Urinary bladder (tissue), 3 donors: ENCODE measurements at regions not wholly inside any gene's neighbourhood (a gene's known extent, or its start where the extent isn't known, plus 50 kb on each side); places are given as distances from the start of the nearest gene placed in this dataset.
"Not testable (repeated sequence)": the region's sequence is repeated elsewhere in the genome, so short reads cannot be mapped to it uniquely, and the experiment has no call there.

Experiments
- DNase-seq: peaks from one replicate; pipeline ENCODE4 v3.0.0-alpha.2; 2015; ENCODE audit errors: extremely low spot score
- H3K27ac ChIP-seq: one replicate; pipeline ENCODE4 v1.5.1; 2013; ENCODE audit warnings: low read depth, mild to moderate bottlenecking, moderate library complexity
- H3K36me3 ChIP-seq: one replicate; pipeline ENCODE4 v1.6.1; 2013; ENCODE audit warnings: mild to moderate bottlenecking, moderate library complexity; ENCODE audit not compliant: insufficient read depth
- H3K4me1 ChIP-seq: one replicate; pipeline ENCODE4 v1.6.1; 2013; ENCODE audit warnings: mild to moderate bottlenecking, moderate library complexity; ENCODE audit not compliant: insufficient read depth
- H3K4me3 ChIP-seq: one replicate; pipeline ENCODE4 v1.5.1; 2013; ENCODE audit warnings: low read depth, low read length
- WGBS: extraction: QIAGEN DNeasy Blood & Tissue Kit; methylation state at CpG from one replicate; pipeline ENCODE4 v1.1.7; 2013; 5-methylcytosine and 5-hydroxymethylcytosine counted together
- donor health status: healthy with polysubstance abuse.
- donor health status: healthy.

DNA sequence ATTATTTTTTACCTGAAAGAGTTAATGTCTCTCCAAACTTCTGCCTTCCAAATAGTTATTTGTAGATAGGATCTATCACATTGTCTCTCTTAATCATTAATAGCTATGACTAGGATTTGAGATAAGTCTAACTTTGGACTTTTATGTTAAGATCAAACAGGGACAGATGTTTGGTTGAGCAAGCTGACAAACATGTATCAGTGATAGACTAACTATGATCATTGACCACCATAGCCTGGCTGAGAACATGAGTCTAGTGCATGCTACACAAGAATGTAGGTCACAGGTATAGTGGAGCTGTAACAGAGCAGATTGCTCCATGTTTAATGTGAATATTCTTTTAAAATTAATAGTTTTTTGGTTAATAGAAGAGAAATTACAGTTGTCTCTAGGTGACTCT lies 52.0 kb downstream of the SYT15B start:
- not testable (repeated sequence) for H3K4me1 ChIP-seq, H3K36me3 ChIP-seq, DNase-seq, H3K4me3 ChIP-seq, H3K27ac ChIP-seq

DNA sequence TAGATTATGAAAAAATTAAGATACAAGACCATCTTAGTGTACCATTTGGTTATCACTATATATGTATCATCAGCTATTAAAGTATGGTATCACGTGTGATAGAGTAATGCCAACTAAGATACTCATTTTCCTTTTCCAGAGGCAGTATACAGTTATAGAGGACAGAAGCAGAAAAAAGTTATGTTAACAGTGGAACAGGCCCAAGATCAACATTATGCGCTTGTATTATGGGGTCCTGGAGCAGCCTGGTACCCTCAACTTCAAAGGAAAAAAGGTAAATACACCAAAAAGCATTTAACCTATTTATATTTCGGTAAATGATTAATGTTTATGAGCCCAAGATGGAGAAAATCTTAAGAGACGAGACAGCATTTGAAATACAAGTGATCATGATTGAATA lies 52.9 kb downstream of the SYT15B start:
- no CpG with 5 or more reads among the region's 4 CpGs for WGBS

DNA sequence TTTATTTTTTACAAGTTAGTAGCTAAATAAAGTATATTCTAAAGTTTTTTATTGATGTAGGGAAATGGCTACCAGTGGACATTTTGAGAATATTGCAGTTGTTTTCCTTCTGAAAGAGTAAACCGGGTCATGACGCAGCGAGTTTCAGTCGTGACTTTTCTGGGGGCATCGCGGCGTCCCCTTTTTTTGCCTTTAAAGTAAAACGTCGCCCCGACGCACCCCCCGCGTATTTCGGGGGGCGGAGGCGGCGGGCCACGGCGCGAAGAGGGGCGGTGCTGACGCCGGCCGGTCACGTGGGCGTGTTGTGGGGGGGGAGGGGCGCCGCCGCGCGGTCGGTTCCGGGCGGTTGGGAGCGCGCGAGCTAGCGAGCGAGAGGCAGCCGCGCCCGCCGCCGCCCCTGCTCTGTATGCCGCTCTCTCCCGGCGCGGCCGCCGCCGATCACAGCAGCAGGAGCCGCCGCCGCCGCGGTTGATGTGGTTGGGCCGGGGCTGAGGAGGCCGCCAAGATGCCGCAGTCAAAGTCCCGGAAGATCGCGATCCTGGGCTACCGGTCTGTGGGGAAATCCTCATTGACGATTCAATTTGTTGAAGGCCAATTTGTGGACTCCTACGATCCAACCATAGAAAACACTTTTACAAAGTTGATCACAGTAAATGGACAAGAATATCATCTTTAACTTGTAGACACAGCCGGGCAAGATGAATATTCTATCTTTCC lies 57.5 kb downstream of the SYT15B start:
- under 1% methylated on average over 7 of the region's 66 CpGs for WGBS
- H3K4me1 ChIP-seq, H3K4me3 ChIP-seq, H3K36me3 ChIP-seq, H3K27ac ChIP-seq: not testable (repeated sequence)
- DNase-seq, result peak; percentile 0

More for the DNA sequence above, 52.9 kb downstream of the SYT15B start:
- H3K4me3 ChIP-seq, H3K27ac ChIP-seq, H3K36me3 ChIP-seq, DNase-seq, H3K4me1 ChIP-seq: not testable (repeated sequence)

DNA sequence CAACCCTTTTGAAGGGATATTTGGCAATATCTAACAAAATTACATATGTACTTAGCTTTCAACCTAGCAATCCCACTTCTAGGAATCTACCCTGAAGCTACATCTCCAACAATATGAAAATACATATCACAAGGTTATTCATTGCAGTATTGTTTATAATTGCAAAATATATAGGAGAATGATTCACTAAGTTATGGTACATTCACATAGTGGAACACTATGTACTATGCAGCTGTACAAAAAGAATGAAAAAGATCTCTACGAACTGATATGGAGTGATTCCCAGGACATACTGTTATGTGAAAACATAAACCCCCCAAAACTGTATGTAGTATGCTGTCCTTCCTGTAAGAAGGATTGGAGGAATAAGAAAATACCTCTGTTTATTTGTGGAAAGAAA lies 62.1 kb downstream of the SYT15B start:
- not testable (repeated sequence) for H3K27ac ChIP-seq, H3K36me3 ChIP-seq, DNase-seq, H3K4me3 ChIP-seq, H3K4me1 ChIP-seq
- 41% methylated on average over 1 of the region's 1 CpG for WGBS

DNA sequence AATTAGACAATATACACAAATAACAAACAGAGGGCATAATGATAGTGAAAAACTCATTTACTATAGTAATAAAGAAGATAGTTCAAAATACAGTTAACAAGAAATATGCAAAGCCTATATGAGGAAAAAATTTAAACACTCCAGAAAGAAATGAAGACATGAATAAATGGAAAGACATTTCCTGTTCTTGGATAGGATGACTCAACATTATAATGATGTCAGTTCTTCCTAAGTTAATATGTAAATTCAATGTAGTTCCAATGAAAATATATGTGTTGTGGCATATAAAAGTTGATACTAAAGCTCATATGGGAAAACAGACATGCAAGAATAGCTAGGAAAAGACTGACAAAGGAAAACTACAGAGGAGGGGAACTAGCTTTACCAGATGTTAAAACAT lies 63.5 kb downstream of the SYT15B start:
- H3K27ac ChIP-seq, H3K36me3 ChIP-seq, H3K4me3 ChIP-seq, DNase-seq, H3K4me1 ChIP-seq: not testable (repeated sequence)

DNA sequence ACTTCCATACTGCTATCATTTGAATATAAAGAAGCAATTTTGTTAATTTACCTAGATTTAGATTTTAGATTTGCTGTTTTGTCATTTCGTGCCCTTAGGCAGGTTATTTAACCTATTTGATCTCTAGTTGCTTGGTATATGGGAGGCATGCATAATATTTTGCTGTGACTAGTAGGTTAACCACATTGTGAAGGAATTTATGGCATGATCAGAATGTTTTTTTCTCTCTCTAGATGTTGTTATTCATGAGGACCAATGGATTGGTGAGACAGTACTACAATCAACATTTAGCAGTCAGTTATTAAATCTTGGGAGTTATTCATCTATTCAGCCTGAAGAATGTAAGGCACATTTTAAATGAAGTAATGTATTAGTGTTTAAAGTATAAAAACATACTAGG lies 67.2 kb downstream of the SYT15B start:
- WGBS, result 60% methylated on average over 1 of the region's 1 CpG
- H3K27ac ChIP-seq, H3K4me3 ChIP-seq, DNase-seq, H3K36me3 ChIP-seq, H3K4me1 ChIP-seq: not testable (repeated sequence)

DNA sequence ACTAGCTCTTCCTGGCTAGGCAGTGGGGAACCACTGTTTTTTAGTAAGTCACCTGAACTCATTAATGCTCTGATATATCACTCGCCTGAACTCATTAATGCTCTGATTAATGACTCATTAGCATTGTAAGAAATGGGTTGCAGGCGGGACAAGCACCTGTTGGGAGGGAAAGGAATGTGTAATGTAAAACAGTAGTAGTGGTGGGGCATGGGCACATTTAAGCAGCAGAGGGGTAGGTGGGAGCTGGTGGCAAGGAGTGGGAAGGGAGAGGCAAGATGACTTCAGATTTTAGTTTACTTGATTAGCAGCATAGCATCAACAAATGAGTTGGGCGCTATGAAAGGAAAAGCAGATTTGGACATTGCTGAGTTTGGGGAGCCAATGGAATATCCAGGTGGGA lies 68.2 kb downstream of the SYT15B start:
- H3K36me3 ChIP-seq, H3K27ac ChIP-seq, H3K4me1 ChIP-seq, DNase-seq, H3K4me3 ChIP-seq: not testable (repeated sequence)
- 97% methylated on average over 3 of the region's 3 CpGs for WGBS

DNA sequence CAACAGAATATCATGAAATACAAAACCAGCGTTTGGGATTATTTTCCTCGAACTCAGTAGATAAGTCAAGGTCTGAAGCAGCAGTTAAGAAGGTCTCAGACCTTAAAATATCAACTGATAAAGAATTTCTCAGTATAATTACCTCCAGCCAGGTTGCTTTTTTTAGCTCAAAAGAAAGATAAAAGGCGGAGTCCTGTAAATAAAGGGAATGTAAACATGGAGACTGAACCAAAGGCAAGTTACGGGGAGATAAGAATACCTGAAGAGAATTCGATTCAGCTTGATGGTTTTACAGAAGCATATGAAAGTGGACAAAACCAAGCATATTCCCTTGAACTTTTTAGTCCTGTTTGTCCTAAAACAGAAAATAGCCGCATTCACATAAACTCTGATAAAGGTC lies 73.1 kb downstream of the SYT15B start:
- 27% methylated on average over 2 of the region's 6 CpGs for WGBS
- DNase-seq, H3K4me1 ChIP-seq, H3K36me3 ChIP-seq, H3K27ac ChIP-seq, H3K4me3 ChIP-seq: not testable (repeated sequence)

DNA sequence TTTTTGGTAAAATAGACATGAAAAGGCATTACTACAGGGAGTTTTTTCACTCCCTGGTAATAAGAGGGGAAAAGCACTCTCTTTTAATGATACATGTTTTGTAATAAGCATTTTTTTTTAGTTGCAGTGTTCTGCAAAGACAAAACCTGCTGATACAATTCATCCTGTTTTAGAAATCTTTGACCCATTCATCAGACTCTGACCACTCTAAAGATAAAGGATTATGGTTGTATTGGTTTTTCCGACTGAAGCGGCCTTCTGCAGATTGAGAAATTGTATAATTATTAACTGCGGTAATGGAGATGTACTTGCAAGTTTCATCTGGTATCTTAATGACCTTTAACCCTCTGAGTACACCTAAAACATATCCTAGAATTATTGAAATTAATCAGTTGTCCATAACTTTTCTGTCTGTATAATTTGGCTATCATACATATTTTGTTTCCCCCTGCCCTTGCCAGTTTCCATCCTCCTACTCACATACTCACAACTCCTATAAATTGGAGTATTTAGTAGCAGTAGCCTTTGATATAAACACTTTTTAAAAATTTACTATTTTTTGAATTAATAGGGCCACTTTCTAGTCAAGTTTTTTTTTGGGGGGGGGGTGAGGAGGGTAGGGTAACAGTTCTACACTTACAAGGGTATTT lies 79.4 kb downstream of the SYT15B start:
- not testable (repeated sequence) for H3K4me1 ChIP-seq, H3K4me3 ChIP-seq, DNase-seq, H3K36me3 ChIP-seq, H3K27ac ChIP-seq
- no CpG with 5 or more reads among the region's 3 CpGs for WGBS

DNA sequence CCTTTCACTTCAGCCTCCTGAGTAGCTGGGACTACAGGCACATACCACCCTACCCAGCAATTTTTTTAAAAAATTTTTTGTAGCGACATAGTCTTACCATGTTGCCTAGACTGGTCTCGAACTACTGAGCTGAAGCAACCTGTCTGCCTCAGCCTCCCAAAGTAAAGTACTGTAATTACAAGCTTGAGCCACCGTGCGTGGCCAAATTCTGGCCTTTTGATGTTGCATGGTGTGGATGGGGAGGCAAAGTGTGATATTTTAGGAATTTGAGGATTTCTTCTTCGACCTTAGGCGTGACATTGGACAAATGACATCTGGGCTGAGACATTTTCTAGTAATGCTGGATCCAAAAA lies 81.8 kb downstream of the SYT15B start:
- no CpG with 5 or more reads among the region's 6 CpGs for WGBS
- not testable (repeated sequence) for H3K36me3 ChIP-seq, H3K4me1 ChIP-seq, H3K4me3 ChIP-seq, DNase-seq, H3K27ac ChIP-seq

DNA sequence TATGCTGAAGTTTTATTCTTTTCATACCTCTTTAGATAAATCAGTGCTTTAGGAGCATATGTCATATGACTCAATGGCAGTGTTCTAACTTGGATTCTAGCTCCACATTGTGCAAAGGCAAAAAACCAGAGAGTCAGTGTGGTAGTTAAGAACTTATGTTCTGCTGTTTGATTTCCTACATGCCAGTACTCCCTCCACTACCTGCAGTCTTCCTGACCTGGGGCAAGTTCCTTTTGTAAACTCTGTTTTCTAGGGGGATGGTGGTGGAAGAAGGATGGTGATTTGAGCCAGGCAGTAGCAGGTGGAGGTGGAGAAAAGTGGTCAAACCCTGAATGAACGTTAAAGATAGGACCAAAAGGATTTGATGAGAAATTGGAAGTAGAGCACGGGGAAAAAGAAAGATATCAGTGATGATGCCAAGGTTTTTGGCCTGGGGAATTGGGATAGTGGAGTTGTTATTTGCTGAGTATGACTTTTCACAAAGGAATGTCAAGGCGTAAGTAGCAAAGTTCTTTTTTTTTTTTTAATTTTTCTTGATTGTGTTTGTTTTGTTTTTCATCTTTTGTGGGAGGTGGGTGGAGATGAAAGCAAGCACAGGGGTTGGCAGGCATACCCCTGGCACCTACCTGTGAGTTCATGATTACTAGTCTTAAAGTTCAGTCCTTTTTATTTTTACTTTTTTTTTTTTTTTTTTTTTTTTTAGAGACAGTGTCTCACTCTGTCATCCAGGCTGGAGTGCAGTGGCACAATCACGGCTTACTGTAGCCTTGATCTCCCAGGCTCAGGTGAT lies 82.3 kb downstream of the SYT15B start:
- H3K4me1 ChIP-seq, H3K4me3 ChIP-seq, H3K36me3 ChIP-seq, H3K27ac ChIP-seq, DNase-seq: not testable (repeated sequence)
- 61% methylated on average over 2 of the region's 4 CpGs for WGBS

DNA sequence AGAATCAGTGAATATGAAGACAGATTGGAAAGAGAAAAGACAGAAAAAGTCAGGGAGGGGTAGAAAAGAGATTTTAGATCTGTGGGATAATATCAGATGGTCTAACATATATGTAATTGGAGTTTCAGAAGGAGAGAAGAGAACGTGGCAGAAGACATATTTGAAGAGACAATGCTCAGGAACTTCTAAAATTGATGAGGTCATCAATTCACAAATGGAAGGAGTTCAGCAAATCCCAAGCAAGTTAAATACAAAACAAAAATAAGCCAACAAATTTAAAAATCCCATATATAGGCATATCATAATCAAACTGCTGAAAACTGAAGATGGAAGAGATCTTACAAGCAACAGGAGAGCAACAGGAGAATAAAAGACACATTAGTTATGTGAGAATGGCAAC lies 87.3 kb downstream of the SYT15B start:
- WGBS, result 78% methylated on average over 1 of the region's 1 CpG
- not testable (repeated sequence) for H3K4me3 ChIP-seq, DNase-seq

DNA sequence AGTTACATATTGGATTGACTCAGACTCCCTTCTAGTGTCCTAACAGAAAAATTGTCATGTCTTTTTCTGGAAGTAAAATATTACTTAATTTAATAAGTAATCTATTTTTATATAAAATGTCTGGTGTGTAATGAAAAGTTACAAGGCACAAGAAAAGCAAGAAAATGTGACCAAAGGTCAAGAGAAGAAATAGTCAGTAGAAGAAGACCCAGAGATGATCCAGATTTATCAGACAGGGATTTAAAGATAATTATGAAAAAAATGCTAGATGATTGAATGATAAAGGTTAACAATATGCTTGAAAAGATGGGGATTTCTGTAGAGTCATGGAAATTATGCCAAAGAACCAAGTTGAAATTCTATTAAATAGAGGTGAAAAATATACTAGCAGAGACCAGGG lies 87.8 kb downstream of the SYT15B start:
- not testable (repeated sequence) for H3K4me3 ChIP-seq, H3K4me1 ChIP-seq, DNase-seq, H3K27ac ChIP-seq, H3K36me3 ChIP-seq

More for the DNA sequence above, 87.3 kb downstream of the SYT15B start:
- H3K27ac ChIP-seq, H3K36me3 ChIP-seq, H3K4me1 ChIP-seq: not testable (repeated sequence)

DNA sequence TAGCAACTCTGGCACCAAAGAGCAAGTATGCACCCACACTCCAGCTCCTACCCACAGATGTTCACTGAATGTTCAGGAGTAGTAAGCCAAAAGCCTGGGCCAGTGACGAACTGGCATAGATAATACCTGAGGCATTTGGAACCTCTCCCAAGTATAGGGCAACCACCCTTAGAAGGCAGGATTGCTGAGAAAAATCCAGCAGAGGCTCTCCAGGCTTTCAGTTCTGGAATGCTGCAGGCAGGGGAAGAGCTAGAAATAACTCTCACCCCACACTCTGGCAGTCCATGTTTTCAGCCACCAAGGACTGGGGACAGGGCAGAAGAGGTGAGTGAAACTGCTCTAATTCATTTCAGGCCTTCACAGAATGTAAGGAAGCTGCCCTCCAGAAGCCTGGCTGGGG lies 90.3 kb downstream of the SYT15B start:
- H3K4me3 ChIP-seq, H3K36me3 ChIP-seq, H3K4me1 ChIP-seq, DNase-seq, H3K27ac ChIP-seq: not testable (repeated sequence)
- WGBS, result no CpG with 5 or more reads among the region's 1 CpG
